NCI-H1436 (cell line): ENCODE measurements at regions not wholly inside any gene's neighbourhood (a gene's known extent, or its start where the extent isn't known, plus 50 kb on each side); places are given as distances from the start of the nearest gene placed in this dataset.

ENCODE experiments used
- DNase-seq: peaks from one replicate; lab custom pipeline; 2025; lab: John Stamatoyannopoulos, UW

GRCh38 chr2:120809151-120809550 lies 73.5 kb downstream of the GLI2 start:
- DNase-seq = no peak

- DNase-seq = no peak
Observed at GRCh38 chr2:120809609-120810440, 74.2 kb downstream of the GLI2 start.

GRCh38 chr2:120810639-120811038 lies 75.0 kb downstream of the GLI2 start:
- DNase-seq = no peak

- no peak for DNase-seq
Observed at GRCh38 chr2:120812866-120813265, 77.2 kb downstream of the GLI2 start.

GRCh38 chr2:120814352-120814751 lies 78.7 kb downstream of the GLI2 start:
- no peak for DNase-seq

- no peak for DNase-seq
Observed at GRCh38 chr2:120815292-120815691, 79.6 kb downstream of the GLI2 start.

- DNase-seq = no peak
Observed at GRCh38 chr2:120817136-120817955, 81.7 kb downstream of the GLI2 start.

- DNase-seq = no peak
Observed at GRCh38 chr2:120817956-120818325, 82.3 kb downstream of the GLI2 start.

- DNase-seq = no peak
Observed at GRCh38 chr2:120818441-120818920, 82.8 kb downstream of the GLI2 start.

- no peak for DNase-seq
Observed at GRCh38 chr2:120819720-120820210, 84.1 kb downstream of the GLI2 start.

GRCh38 chr2:120820263-120820952 lies 84.7 kb downstream of the GLI2 start:
- DNase-seq = no peak

GRCh38 chr2:120820953-120821279 lies 85.2 kb downstream of the GLI2 start:
- no peak for DNase-seq

- no peak for DNase-seq
Observed at GRCh38 chr2:120821446-120822160, 85.9 kb downstream of the GLI2 start.

GRCh38 chr2:120822933-120823332 lies 87.3 kb downstream of the GLI2 start:
- no peak for DNase-seq

GRCh38 chr2:120823551-120823950 lies 87.9 kb downstream of the GLI2 start:
- no peak for DNase-seq

GRCh38 chr2:120824246-120824645 lies 88.6 kb downstream of the GLI2 start:
- DNase-seq = no peak

GRCh38 chr2:120825370-120826259 lies 89.9 kb downstream of the GLI2 start:
- no peak for DNase-seq

GRCh38 chr2:120826260-120826648 lies 90.6 kb downstream of the GLI2 start:
- DNase-seq = no peak

- no peak for DNase-seq
Observed at GRCh38 chr2:120826716-120827410, 91.2 kb downstream of the GLI2 start.

GRCh38 chr2:120828066-120828465 lies 92.4 kb downstream of the GLI2 start:
- no peak for DNase-seq
